ENCODE measurements at regions not wholly inside any gene's neighbourhood (a gene's known extent, or its start where the extent isn't known, plus 50 kb on each side); places are given as distances from the start of the nearest gene placed in this dataset.
"Not testable (repeated sequence)": the region's sequence is repeated elsewhere in the genome, so short reads cannot be mapped to it uniquely, and the experiment has no call there.

GRCh38 chr3:31305340-31305739, 227.4 kb upstream of the STT3B start:
- Mint-ChIP-seq H3K9me3 (peaks cover 14% of the 10 kb centered on the region), H3K27ac (no peak overlapping the region), H3K36me3 (ENCODE audit: low read depth) (no peaks in the 10 kb centered on the region), H3K4me1 (peaks cover 7% of the 10 kb centered on the region), H3K4me3 (no peak overlapping the region), H3K27me3 (no peaks in the 10 kb centered on the region)
- CTCF ChIA-PET, result no interaction called here
- DNase-seq, result no peak
- POLR2A ChIA-PET, result no interaction called here

GRCh38 chr3:31307131-31307785, 225.5 kb upstream of the STT3B start:
- Mint-ChIP-seq H3K9me3 (peaks cover 6% of the 10 kb centered on the region), H3K4me3 (no peak overlapping the region), H3K27ac (no peak overlapping the region), H3K36me3 (ENCODE audit: low read depth) (no peaks in the 10 kb centered on the region), H3K27me3 (no peaks in the 10 kb centered on the region), H3K4me1 (peaks cover 6% of the 10 kb centered on the region)
- CTCF ChIA-PET, result no interaction called here
- POLR2A ChIA-PET, result no interaction called here
- no peak for DNase-seq

GRCh38 chr3:31311559-31311958, 221.2 kb upstream of the STT3B start:
- H3K4me1 Mint-ChIP-seq, result peaks cover 6% of the 10 kb centered on the region
- no peaks in the 10 kb centered on the region for H3K27me3 Mint-ChIP-seq
- H3K36me3 Mint-ChIP-seq (ENCODE audit: low read depth), result peaks cover 17% of the 10 kb centered on the region
- no peak for DNase-seq
- H3K9me3 Mint-ChIP-seq, result peaks cover 29% of the 10 kb centered on the region
- H3K4me3 Mint-ChIP-seq, result no peak overlapping the region
- H3K27ac Mint-ChIP-seq, result no peak overlapping the region
- CTCF ChIA-PET, result no interaction called here
- POLR2A ChIA-PET, result no interaction called here

- Mint-ChIP-seq H3K9me3 (peaks cover 29% of the 10 kb centered on the region), H3K36me3 (ENCODE audit: low read depth) (peaks cover 22% of the 10 kb centered on the region), H3K4me3 (no peak overlapping the region), H3K4me1 (peaks cover 6% of the 10 kb centered on the region), H3K27me3 (no peaks in the 10 kb centered on the region), H3K27ac (no peak overlapping the region)
- DNase-seq, result no peak
- ChIA-PET POLR2A (no interaction called here), CTCF (no interaction called here)
These were observed 220.3 kb upstream of the STT3B start for GRCh38 chr3:31312400-31312799.

GRCh38 chr3:31314258-31314657, 218.5 kb upstream of the STT3B start:
- Mint-ChIP-seq H3K27me3 (no peaks in the 10 kb centered on the region), H3K36me3 (ENCODE audit: low read depth) (peaks cover 22% of the 10 kb centered on the region), H3K4me1 (no peaks in the 10 kb centered on the region), H3K9me3 (peaks cover 26% of the 10 kb centered on the region), H3K27ac (no peak overlapping the region), H3K4me3 (no peak overlapping the region)
- no peak for DNase-seq
- ChIA-PET CTCF (no interaction called here), POLR2A (no interaction called here)

- CTCF ChIA-PET, result no interaction called here
- peaks cover 24% of the 10 kb centered on the region for H3K36me3 Mint-ChIP-seq (ENCODE audit: low read depth)
- no peak overlapping the region for H3K4me3 Mint-ChIP-seq
- H3K27ac Mint-ChIP-seq, result no peak overlapping the region
- DNase-seq, result no peak
- H3K4me1 Mint-ChIP-seq, result no peaks in the 10 kb centered on the region
- POLR2A ChIA-PET, result no interaction called here
- H3K27me3 Mint-ChIP-seq, result peaks cover 2% of the 10 kb centered on the region
- peaks cover 24% of the 10 kb centered on the region for H3K9me3 Mint-ChIP-seq
These were observed 213.4 kb upstream of the STT3B start for GRCh38 chr3:31319332-31319731.

GRCh38 chr3:31321620-31322019, 211.1 kb upstream of the STT3B start:
- Mint-ChIP-seq H3K36me3 (ENCODE audit: low read depth) (peaks cover 7% of the 10 kb centered on the region), H3K4me1 (no peaks in the 10 kb centered on the region), H3K27ac (no peak overlapping the region), H3K27me3 (peaks cover 2% of the 10 kb centered on the region), H3K9me3 (peaks cover 10% of the 10 kb centered on the region), H3K4me3 (no peak overlapping the region)
- ChIA-PET POLR2A (no interaction called here), CTCF (no interaction called here)
- DNase-seq, result no peak

- ChIA-PET CTCF (no interaction called here), POLR2A (no interaction called here)
- Mint-ChIP-seq H3K27ac (no peak overlapping the region), H3K9me3 (peaks cover 8% of the 10 kb centered on the region), H3K4me3 (no peak overlapping the region), H3K36me3 (ENCODE audit: low read depth) (peaks cover 2% of the 10 kb centered on the region), H3K27me3 (peaks cover 2% of the 10 kb centered on the region), H3K4me1 (no peaks in the 10 kb centered on the region)
- DNase-seq, result no peak
These were observed 210.3 kb upstream of the STT3B start for GRCh38 chr3:31322460-31322859.

- H3K36me3 Mint-ChIP-seq (ENCODE audit: low read depth); CTCF ChIA-PET; H3K27me3 Mint-ChIP-seq; H3K4me1 Mint-ChIP-seq; DNase-seq; H3K4me3 Mint-ChIP-seq; H3K27ac Mint-ChIP-seq; POLR2A ChIA-PET: not testable (repeated sequence)
- H3K9me3 Mint-ChIP-seq, result peaks cover 17% of the 10 kb centered on the region
These were observed 204.8 kb upstream of the STT3B start for GRCh38 chr3:31327826-31328357.

- Mint-ChIP-seq H3K27ac (no peak overlapping the region), H3K36me3 (ENCODE audit: low read depth) (peaks cover 12% of the 10 kb centered on the region), H3K9me3 (peaks cover 18% of the 10 kb centered on the region), H3K27me3 (no peaks in the 10 kb centered on the region), H3K4me1 (no peaks in the 10 kb centered on the region), H3K4me3 (no peak overlapping the region)
- no peak for DNase-seq
- ChIA-PET CTCF (no interaction called here), POLR2A (no interaction called here)
These were observed 201.4 kb upstream of the STT3B start for GRCh38 chr3:31331278-31331677.

GRCh38 chr3:31341130-31341529, 191.6 kb upstream of the STT3B start:
- Mint-ChIP-seq H3K27ac (no peak overlapping the region), H3K36me3 (ENCODE audit: low read depth) (peaks cover 7% of the 10 kb centered on the region), H3K4me1 (no peaks in the 10 kb centered on the region), H3K27me3 (no peaks in the 10 kb centered on the region), H3K9me3 (peaks cover 15% of the 10 kb centered on the region), H3K4me3 (no peak overlapping the region)
- ChIA-PET POLR2A (interaction anchor here (1.0 kb wide), 1 partner anchor 191 kb away, joined by 3 read pairs; no protein-coding TSS in a partner anchor), CTCF (no interaction called here)
- no peak for DNase-seq

GRCh38 chr3:31343075-31343474, 189.7 kb upstream of the STT3B start:
- no peak for DNase-seq
- Mint-ChIP-seq H3K36me3 (ENCODE audit: low read depth) (peaks cover 7% of the 10 kb centered on the region), H3K4me3 (no peak overlapping the region), H3K27me3 (no peaks in the 10 kb centered on the region), H3K27ac (no peak overlapping the region), H3K9me3 (peaks cover 17% of the 10 kb centered on the region), H3K4me1 (no peaks in the 10 kb centered on the region)
- POLR2A ChIA-PET, result no interaction called here
- CTCF ChIA-PET, result no interaction called here

- H3K4me3 Mint-ChIP-seq, result no peak overlapping the region
These were observed 187.1 kb upstream of the STT3B start for GRCh38 chr3:31345581-31345980.

GRCh38 chr3:31346542-31346979, 186.2 kb upstream of the STT3B start:
- CTCF ChIA-PET, result no interaction called here
- Mint-ChIP-seq H3K36me3 (ENCODE audit: low read depth) (peaks cover 9% of the 10 kb centered on the region), H3K4me1 (no peaks in the 10 kb centered on the region), H3K27ac (no peak overlapping the region), H3K27me3 (no peaks in the 10 kb centered on the region), H3K9me3 (peaks cover 20% of the 10 kb centered on the region), H3K4me3 (no peak overlapping the region)
- no peak for DNase-seq
- POLR2A ChIA-PET, result no interaction called here

More at GRCh38 chr3:31345581-31345980, 187.1 kb upstream of the STT3B start:
- ChIA-PET CTCF (no interaction called here), POLR2A (no interaction called here)
- peaks cover 9% of the 10 kb centered on the region for H3K36me3 Mint-ChIP-seq (ENCODE audit: low read depth)
- H3K9me3 Mint-ChIP-seq, result peaks cover 17% of the 10 kb centered on the region
- no peak overlapping the region for H3K27ac Mint-ChIP-seq
- no peaks in the 10 kb centered on the region for H3K4me1 Mint-ChIP-seq
- H3K27me3 Mint-ChIP-seq, result no peaks in the 10 kb centered on the region
- DNase-seq, result no peak

Data from activated CD4-positive, alpha-beta memory T cell treated with anti-CD3 and anti-CD28 coated beads, Interleukin-2, amount 10 ng/mL, durations not matched to agents 7 days and 5 days (primary cell).